PC-3 (cell line): ENCODE measurements at regions not wholly inside any gene's neighbourhood (a gene's known extent, or its start where the extent isn't known, plus 50 kb on each side); places are given as distances from the start of the nearest gene placed in this dataset.

ENCODE experiments used
- ATAC-seq: fragments of 200-7000 bp; cut with Tn5 transposase; 2 replicates; pipeline ENCODE4 v1.9.1; 2020; ENCODE audit warnings: mild to moderate bottlenecking, moderate library complexity
- BruUV-seq: library from RNA; stranded (reverse); fragments of 400-500 nt; replicated peaks from 2 replicates; lab custom pipeline; 2021; lab: Mats Ljungman, UMichigan
- CTCF ChIA-PET: fragments of 300-600 bp; sonication (Branson Sonifier 250); formaldehyde crosslinking; loops from one replicate; lab custom pipeline; 2022; ENCODE audit warnings: antibody characterized with exemption; lab: Charles Lee
- POLR2A ChIA-PET: fragments of 300-600 bp; sonication (Branson Sonifier 250); formaldehyde crosslinking; loops from one replicate; lab custom pipeline; 2022; ENCODE audit warnings: antibody characterized with exemption; ENCODE audit not compliant: unreplicated experiment; lab: Charles Lee
- DNase-seq: peaks from one replicate; pipeline ENCODE4 v3.0.0-alpha.2; 2015
- H2AFZ ChIP-seq: fragments of 300-600 bp; sonication (generic); 2 replicates; pipeline ENCODE4 v1.6.0; 2016; ENCODE audit warnings: antibody characterized with exemption, low read length
- H3F3A ChIP-seq: fragments of 300-600 bp; sonication (generic); one replicate; pipeline ENCODE4 v1.6.0; 2017; ENCODE audit warnings: antibody characterized with exemption, low read length, control low read depth, mild to moderate bottlenecking; ENCODE audit not compliant: unreplicated experiment
- H3K27ac ChIP-seq: fragments of 300-600 bp; sonication (generic); 2 replicates; pipeline ENCODE4 v1.5.1; 2016; ENCODE audit warnings: mild to moderate bottlenecking, low read length
- H3K27me3 ChIP-seq: fragments of 300-600 bp; sonication (generic); 2 replicates; pipeline ENCODE4 v1.6.1; 2016; ENCODE audit warnings: low read length, mixed read lengths
- H3K36me3 ChIP-seq: fragments of 300-600 bp; sonication (generic); 2 replicates; pipeline ENCODE4 v1.6.1; 2016; ENCODE audit warnings: low read depth, mixed run types, low read length, mixed read lengths
- H3K4me1 ChIP-seq: fragments of 300-600 bp; sonication (generic); 2 replicates; pipeline ENCODE4 v1.5.1; 2016; ENCODE audit warnings: low read length; ENCODE audit not compliant: insufficient read depth
- H3K4me2 ChIP-seq: fragments of 300-600 bp; sonication (generic); 2 replicates; pipeline ENCODE4 v1.6.0; 2016; ENCODE audit warnings: low read length
- H3K4me3 ChIP-seq: fragments of 300-600 bp; sonication (generic); 2 replicates; pipeline ENCODE4 v1.5.1; 2016; ENCODE audit warnings: mild to moderate bottlenecking, low read length, mixed read lengths
- H3K79me2 ChIP-seq: fragments of 300-600 bp; sonication (generic); 2 replicates; pipeline ENCODE4 v1.6.1; 2017; ENCODE audit warnings: low read length, mixed read lengths
- H3K9ac ChIP-seq: fragments of 300-600 bp; sonication (generic); 2 replicates; pipeline ENCODE4 v1.6.0; 2016; ENCODE audit warnings: mild to moderate bottlenecking, low read length
- H3K9me2 ChIP-seq: fragments of 300-600 bp; sonication (generic); replicated peaks from 2 replicates; pipeline ENCODE4 v1.6.1; 2016; ENCODE audit warnings: mixed run types, low read length, mixed read lengths
- H3K9me3 ChIP-seq: fragments of 300-600 bp; sonication (generic); 2 replicates; pipeline ENCODE4 v1.6.1; 2016; ENCODE audit warnings: low read length, mixed read lengths
- H4K20me1 ChIP-seq: fragments of 300-600 bp; sonication (generic); 2 replicates; pipeline ENCODE4 v1.6.1; 2016; ENCODE audit warnings: low read length, mixed read lengths
- CTCF ChIP-seq: fragments of 300-600 bp; sonication (generic); conservative IDR thresholded peaks from 2 replicates; pipeline ENCODE4 v1.5.1; 2017; ENCODE audit warnings: antibody characterized with exemption, low read depth, mild to moderate bottlenecking, low read length
- EZH2 ChIP-seq: fragments of 300-600 bp; sonication (generic); IDR thresholded peaks from one replicate; pipeline ENCODE4 v1.6.1; 2017; ENCODE audit warnings: antibody characterized with exemption, mild to moderate bottlenecking, low read length; ENCODE audit not compliant: unreplicated experiment
- EZH2phosphoT487 ChIP-seq: fragments of 300-600 bp; sonication (generic); IDR thresholded peaks from 2 replicates; pipeline ENCODE4 v1.6.1; 2018; ENCODE audit warnings: mild to moderate bottlenecking, antibody characterized with exemption, low read length, borderline replicate concordance
- intact Hi-C: fragments of 100-400 bp; cut with micrococcal nuclease; formaldehyde crosslinking; loops from 2 replicates; pipeline ENCODE4 v1.9.0; 2023

- no TSS peak for BruUV-seq
- no peak for ATAC-seq
- Histone ChIP-seq H3K4me1 (no peaks in the 10 kb centered on the region), H3K9ac (no peak overlapping the region), H4K20me1 (no peaks in the 10 kb centered on the region), H3K9me2 (no peaks in the 10 kb centered on the region), H3K4me2 (no peak overlapping the region), H3F3A (no peaks in the 10 kb centered on the region), H3K9me3 (no peaks in the 10 kb centered on the region), H3K4me3 (no peak overlapping the region), H2AFZ (no peak overlapping the region), H3K27me3 (peaks cover 72% of the 10 kb centered on the region), H3K36me3 (no peaks in the 10 kb centered on the region), H3K79me2 (no peaks in the 10 kb centered on the region), H3K27ac (no peak overlapping the region)
- intact Hi-C loops: no loop called here
- ChIA-PET CTCF (no interaction called here), POLR2A (no interaction called here)
- DNase-seq: no peak
- TF ChIP-seq EZH2phosphoT487: no peak
- TF ChIP-seq EZH2: no peak
- TF ChIP-seq CTCF: no peak
Observed at GRCh38 chr11:120020981-120021380, 116.9 kb downstream of the TRIM29 start.

GRCh38 chr11:120020486-120020885 lies 117.4 kb downstream of the TRIM29 start:
- DNase-seq (no peak), ATAC-seq (no peak)
- no peaks in the 10 kb centered on the region for H3K9me2 ChIP-seq
- no peaks in the 10 kb centered on the region for H3F3A ChIP-seq
- H2AFZ ChIP-seq: no peak overlapping the region
- no peak for TF ChIP-seq EZH2phosphoT487
- TF ChIP-seq CTCF: no peak
- no peaks in the 10 kb centered on the region for H3K36me3 ChIP-seq
- no peak overlapping the region for H3K4me2 ChIP-seq
- no TSS peak for BruUV-seq
- intact Hi-C loops: no loop called here
- H3K4me3 ChIP-seq: no peak overlapping the region
- no peaks in the 10 kb centered on the region for H4K20me1 ChIP-seq
- no peaks in the 10 kb centered on the region for H3K79me2 ChIP-seq
- no peak overlapping the region for H3K9ac ChIP-seq
- no peaks in the 10 kb centered on the region for H3K9me3 ChIP-seq
- H3K27me3 ChIP-seq: peaks cover 76% of the 10 kb centered on the region
- no peak overlapping the region for H3K27ac ChIP-seq
- ChIA-PET CTCF (no interaction called here), POLR2A (no interaction called here)
- H3K4me1 ChIP-seq: no peaks in the 10 kb centered on the region

- no TSS peak for BruUV-seq
- TF ChIP-seq EZH2 (no peak), CTCF (no peak), EZH2phosphoT487 (no peak)
- no peaks in the 10 kb centered on the region for H3K79me2 ChIP-seq
- DNase-seq (no peak), ATAC-seq (no peak)
- intact Hi-C loops: no loop called here
- H3K4me3 ChIP-seq: no peak overlapping the region
- peaks cover 79% of the 10 kb centered on the region for H3K27me3 ChIP-seq
- no peaks in the 10 kb centered on the region for H3K9me2 ChIP-seq
- CTCF ChIA-PET: no interaction called here
- no peaks in the 10 kb centered on the region for H3K9me3 ChIP-seq
- H3K4me1 ChIP-seq: no peaks in the 10 kb centered on the region
- no peak overlapping the region for H2AFZ ChIP-seq
- no peak overlapping the region for H3K4me2 ChIP-seq
- no peak overlapping the region for H3K9ac ChIP-seq
- no peaks in the 10 kb centered on the region for H3K36me3 ChIP-seq
- POLR2A ChIA-PET: no interaction called here
- no peak overlapping the region for H3K27ac ChIP-seq
- H4K20me1 ChIP-seq: no peaks in the 10 kb centered on the region
- H3F3A ChIP-seq: no peaks in the 10 kb centered on the region
Observed at GRCh38 chr11:120019191-120019590, 118.7 kb downstream of the TRIM29 start.
